Urinary bladder (tissue), 3 donors: ENCODE measurements at regions not wholly inside any gene's neighbourhood (a gene's known extent, or its start where the extent isn't known, plus 50 kb on each side); places are given as distances from the start of the nearest gene placed in this dataset.
"Not testable (repeated sequence)": the region's sequence is repeated elsewhere in the genome, so short reads cannot be mapped to it uniquely, and the experiment has no call there.

Source experiments
- DNase-seq: peaks from one replicate; pipeline ENCODE4 v3.0.0-alpha.2; 2015; ENCODE audit errors: extremely low spot score
- H3K27ac ChIP-seq: one replicate; pipeline ENCODE4 v1.5.1; 2013; ENCODE audit warnings: low read depth, mild to moderate bottlenecking, moderate library complexity
- H3K36me3 ChIP-seq: one replicate; pipeline ENCODE4 v1.6.1; 2013; ENCODE audit warnings: mild to moderate bottlenecking, moderate library complexity; ENCODE audit not compliant: insufficient read depth
- H3K4me1 ChIP-seq: one replicate; pipeline ENCODE4 v1.6.1; 2013; ENCODE audit warnings: mild to moderate bottlenecking, moderate library complexity; ENCODE audit not compliant: insufficient read depth
- H3K4me3 ChIP-seq: one replicate; pipeline ENCODE4 v1.5.1; 2013; ENCODE audit warnings: low read depth, low read length
- WGBS: extraction: QIAGEN DNeasy Blood & Tissue Kit; methylation state at CpG from one replicate; pipeline ENCODE4 v1.1.7; 2013; 5-methylcytosine and 5-hydroxymethylcytosine counted together
- donor health status: healthy with polysubstance abuse.
- donor health status: healthy.

GRCh38 chr11:10975287-10975721 lies 117.5 kb upstream of the ZBED5 start:
- no peak overlapping the region for H3K4me3 ChIP-seq
- DNase-seq, result no peak
- 34% methylated on average over 2 of the region's 2 CpGs for WGBS
- no peak overlapping the region for H3K27ac ChIP-seq
- H3K36me3 ChIP-seq, result no peaks in the 10 kb centered on the region
- no peaks in the 10 kb centered on the region for H3K4me1 ChIP-seq

- H3K4me3 ChIP-seq, result no peak overlapping the region
- H3K36me3 ChIP-seq, result no peaks in the 10 kb centered on the region
- no peak overlapping the region for H3K27ac ChIP-seq
- WGBS, result 51% methylated on average over 1 of the region's 1 CpG
- H3K4me1 ChIP-seq, result no peaks in the 10 kb centered on the region
- no peak for DNase-seq
Observed at GRCh38 chr11:10973416-10973815, 115.6 kb upstream of the ZBED5 start.

- H3K4me3 ChIP-seq, result no peak overlapping the region
- H3K27ac ChIP-seq, result no peak overlapping the region
- H3K4me1 ChIP-seq, result no peaks in the 10 kb centered on the region
- WGBS, result 58% methylated on average over 3 of the region's 3 CpGs
- DNase-seq, result no peak
- no peaks in the 10 kb centered on the region for H3K36me3 ChIP-seq
Observed at GRCh38 chr11:10970926-10971325, 113.1 kb upstream of the ZBED5 start.

- Histone ChIP-seq H3K4me1 (no peaks in the 10 kb centered on the region), H3K27ac (no peak overlapping the region), H3K36me3 (no peaks in the 10 kb centered on the region), H3K4me3 (no peak overlapping the region)
- WGBS, result 97% methylated on average over 2 of the region's 2 CpGs
- DNase-seq, result no peak
Observed at GRCh38 chr11:10969387-10969786, 111.5 kb upstream of the ZBED5 start.

GRCh38 chr11:10956884-10957283 lies 99.0 kb upstream of the ZBED5 start:
- H3K4me3 ChIP-seq, H3K36me3 ChIP-seq, H3K4me1 ChIP-seq, H3K27ac ChIP-seq, DNase-seq: not testable (repeated sequence)
- WGBS, result 63% methylated on average over 1 of the region's 1 CpG

GRCh38 chr11:10955616-10956015 lies 97.8 kb upstream of the ZBED5 start:
- Histone ChIP-seq H3K4me1 (no peaks in the 10 kb centered on the region), H3K27ac (no peak overlapping the region), H3K4me3 (no peak overlapping the region), H3K36me3 (no peaks in the 10 kb centered on the region)
- 68% methylated on average over 1 of the region's 1 CpG for WGBS
- DNase-seq, result no peak

- DNase-seq, result no peak
- Histone ChIP-seq H3K27ac (no peak overlapping the region), H3K4me1 (no peaks in the 10 kb centered on the region), H3K36me3 (no peaks in the 10 kb centered on the region), H3K4me3 (no peak overlapping the region)
- WGBS, result 86% methylated on average over 3 of the region's 3 CpGs
Observed at GRCh38 chr11:10954184-10954583, 96.3 kb upstream of the ZBED5 start.

GRCh38 chr11:10952872-10953271 lies 95.0 kb upstream of the ZBED5 start:
- no peak for DNase-seq
- no peaks in the 10 kb centered on the region for H3K36me3 ChIP-seq
- no peaks in the 10 kb centered on the region for H3K4me1 ChIP-seq
- WGBS, result 61% methylated on average over 1 of the region's 1 CpG
- no peak overlapping the region for H3K4me3 ChIP-seq
- H3K27ac ChIP-seq, result no peak overlapping the region

- not testable (repeated sequence) for DNase-seq, H3K4me1 ChIP-seq, H3K27ac ChIP-seq, H3K36me3 ChIP-seq, H3K4me3 ChIP-seq
- 84% methylated on average over 1 of the region's 1 CpG for WGBS
Observed at GRCh38 chr11:10947935-10948334, 90.1 kb upstream of the ZBED5 start.

GRCh38 chr11:10946072-10946471 lies 88.2 kb upstream of the ZBED5 start:
- no peak overlapping the region for H3K27ac ChIP-seq
- no peak for DNase-seq
- H3K4me1 ChIP-seq, result no peaks in the 10 kb centered on the region
- H3K36me3 ChIP-seq, result no peaks in the 10 kb centered on the region
- no peak overlapping the region for H3K4me3 ChIP-seq
- 64% methylated on average over 1 of the region's 1 CpG for WGBS

- WGBS, result 38% methylated on average over 2 of the region's 2 CpGs
Observed at GRCh38 chr11:10945196-10945595, 87.3 kb upstream of the ZBED5 start.

GRCh38 chr11:10943968-10944367 lies 86.1 kb upstream of the ZBED5 start:
- no peak for DNase-seq
- no peak overlapping the region for H3K4me3 ChIP-seq
- 58% methylated on average over 2 of the region's 2 CpGs for WGBS
- no peaks in the 10 kb centered on the region for H3K36me3 ChIP-seq
- no peaks in the 10 kb centered on the region for H3K4me1 ChIP-seq
- no peak overlapping the region for H3K27ac ChIP-seq

More at GRCh38 chr11:10945196-10945595, 87.3 kb upstream of the ZBED5 start:
- Histone ChIP-seq H3K36me3 (no peaks in the 10 kb centered on the region), H3K4me1 (no peaks in the 10 kb centered on the region), H3K4me3 (no peak overlapping the region), H3K27ac (no peak overlapping the region)
- DNase-seq, result no peak

- H3K4me3 ChIP-seq, result no peak overlapping the region
- H3K36me3 ChIP-seq, result no peaks in the 10 kb centered on the region
- no peak overlapping the region for H3K27ac ChIP-seq
- DNase-seq, result no peak
- WGBS, result 82% methylated on average over 3 of the region's 3 CpGs
- no peaks in the 10 kb centered on the region for H3K4me1 ChIP-seq
Observed at GRCh38 chr11:10942620-10943019, 84.8 kb upstream of the ZBED5 start.

- Histone ChIP-seq H3K27ac (no peak overlapping the region), H3K36me3 (no peaks in the 10 kb centered on the region), H3K4me1 (no peaks in the 10 kb centered on the region), H3K4me3 (no peak overlapping the region)
- WGBS, result 91% methylated on average over 1 of the region's 1 CpG
- DNase-seq, result no peak
Observed at GRCh38 chr11:10941871-10942270, 84.0 kb upstream of the ZBED5 start.

- no peaks in the 10 kb centered on the region for H3K36me3 ChIP-seq
- no peak overlapping the region for H3K4me3 ChIP-seq
- H3K27ac ChIP-seq, result no peak overlapping the region
- DNase-seq, result no peak
- H3K4me1 ChIP-seq, result no peaks in the 10 kb centered on the region
- 52% methylated on average over 1 of the region's 1 CpG for WGBS
Observed at GRCh38 chr11:10941414-10941813, 83.6 kb upstream of the ZBED5 start.
